ENCODE measurements at regions not wholly inside any gene's neighbourhood (a gene's known extent, or its start where the extent isn't known, plus 50 kb on each side); places are given as distances from the start of the nearest gene placed in this dataset.

- TF ChIP-seq CTCF (IDR thresholded peaks at IDR 0.05) (no peak), POLR2A (IDR thresholded peaks at IDR 0.05) (no peak)
- DNase-seq, result no peak
- no peak overlapping the region for H3K27ac ChIP-seq
These were observed 571.4 kb upstream of the ATP2B1 start for GRCh38 chr12:90280033-90280432.

GRCh38 chr12:90275088-90275487, 566.5 kb upstream of the ATP2B1 start:
- DNase-seq, result no peak
- TF ChIP-seq POLR2A (IDR thresholded peaks at IDR 0.05) (no peak), CTCF (IDR thresholded peaks at IDR 0.05) (no peak)
- no peaks in the 10 kb centered on the region for H3K9me3 ChIP-seq
- no peak overlapping the region for H3K4me3 ChIP-seq
- no peak overlapping the region for H3K27ac ChIP-seq
- H3K27me3 ChIP-seq, result no peaks in the 10 kb centered on the region
- no peaks in the 10 kb centered on the region for H3K36me3 ChIP-seq
- no peaks in the 10 kb centered on the region for H3K4me1 ChIP-seq

More at GRCh38 chr12:90280033-90280432, 571.4 kb upstream of the ATP2B1 start:
- Histone ChIP-seq H3K4me1 (no peaks in the 10 kb centered on the region), H3K9me3 (peaks cover 0 to 2% (median 0%) of the 10 kb centered on the region in 4 donors), H3K4me3 (no peak overlapping the region), H3K36me3 (no peaks in the 10 kb centered on the region), H3K27me3 (no peaks in the 10 kb centered on the region)

GRCh38 chr12:90274407-90274806, 565.8 kb upstream of the ATP2B1 start:
- H3K4me1 ChIP-seq, result no peaks in the 10 kb centered on the region
- no peak for DNase-seq
- no peak overlapping the region for H3K27ac ChIP-seq
- no peak overlapping the region for H3K4me3 ChIP-seq
- no peaks in the 10 kb centered on the region for H3K9me3 ChIP-seq
- H3K27me3 ChIP-seq, result no peaks in the 10 kb centered on the region
- no peaks in the 10 kb centered on the region for H3K36me3 ChIP-seq
- TF ChIP-seq POLR2A (IDR thresholded peaks at IDR 0.05), result no peak
- peak in 2 of 6 experiments; percentile 14 to 23 for TF ChIP-seq CTCF (IDR thresholded peaks at IDR 0.05)

GRCh38 chr12:90268574-90268973, 559.9 kb upstream of the ATP2B1 start:
- no peaks in the 10 kb centered on the region for H3K9me3 ChIP-seq
- no peaks in the 10 kb centered on the region for H3K36me3 ChIP-seq
- DNase-seq, result no peak
- no peaks in the 10 kb centered on the region for H3K27me3 ChIP-seq
- H3K4me1 ChIP-seq, result no peaks in the 10 kb centered on the region
- no peak overlapping the region for H3K4me3 ChIP-seq
- no peak overlapping the region for H3K27ac ChIP-seq
- TF ChIP-seq CTCF (IDR thresholded peaks at IDR 0.05) (no peak), POLR2A (IDR thresholded peaks at IDR 0.05) (no peak)

- no peak for DNase-seq
- H3K27ac ChIP-seq, result no peak overlapping the region
- no peaks in the 10 kb centered on the region for H3K27me3 ChIP-seq
- no peaks in the 10 kb centered on the region for H3K9me3 ChIP-seq
- H3K36me3 ChIP-seq, result no peaks in the 10 kb centered on the region
- H3K4me3 ChIP-seq, result no peak overlapping the region
- no peak for TF ChIP-seq CTCF (IDR thresholded peaks at IDR 0.05)
- no peak for TF ChIP-seq POLR2A (IDR thresholded peaks at IDR 0.05)
- H3K4me1 ChIP-seq, result no peaks in the 10 kb centered on the region
These were observed 553.6 kb upstream of the ATP2B1 start for GRCh38 chr12:90262251-90262650.

GRCh38 chr12:90261283-90261682, 552.6 kb upstream of the ATP2B1 start:
- Histone ChIP-seq H3K9me3 (no peaks in the 10 kb centered on the region), H3K4me1 (no peaks in the 10 kb centered on the region), H3K27ac (no peak overlapping the region), H3K4me3 (no peak overlapping the region), H3K27me3 (no peaks in the 10 kb centered on the region), H3K36me3 (no peaks in the 10 kb centered on the region)
- TF ChIP-seq CTCF (IDR thresholded peaks at IDR 0.05) (no peak), POLR2A (IDR thresholded peaks at IDR 0.05) (no peak)
- no peak for DNase-seq
